ENCODE measurements at regions not wholly inside any gene's neighbourhood (a gene's known extent, or its start where the extent isn't known, plus 50 kb on each side); places are given as distances from the start of the nearest gene placed in this dataset.

- H3K4me3 ChIP-seq (ENCODE audit: low read depth, low read length): no peak overlapping the region
- no peak for DNase-seq
- no peaks in the 10 kb centered on the region for H3K27me3 ChIP-seq (ENCODE audit: insufficient read depth, low read length)
- H3K9me3 ChIP-seq (ENCODE audit: insufficient read depth, low read depth, low read length): peaks cover 17% of the 10 kb centered on the region
- WGBS (ENCODE audit: extremely low coverage, insufficient coverage, insufficient read length): no CpG with 5 or more reads among the region's 6 CpGs
- no peak overlapping the region for H3K18ac ChIP-seq (ENCODE audit: low read length)
- no peak overlapping the region for H3K9ac ChIP-seq (ENCODE audit: low read length)
- no peak overlapping the region for H2BK120ac ChIP-seq (ENCODE audit: insufficient read depth, low read length, poor library complexity)
- H3K79me2 ChIP-seq (ENCODE audit: control insufficient read depth, insufficient read depth, low read length, poor library complexity): no peaks in the 10 kb centered on the region
- no peak overlapping the region for H3K4me2 ChIP-seq (ENCODE audit: low read length)
- no peak overlapping the region for H2BK5ac ChIP-seq (ENCODE audit: low read depth, low read length, poor library complexity)
- no peak overlapping the region for H4K8ac ChIP-seq (ENCODE audit: low read depth, low read length)
- no peak overlapping the region for H3K23ac ChIP-seq (ENCODE audit: low read length)
- no peak overlapping the region for H3K27ac ChIP-seq (ENCODE audit: low read depth, low read length)
- H2AFZ ChIP-seq (ENCODE audit: insufficient read depth, low read length, poor library complexity): no peak overlapping the region
- H3K4me1 ChIP-seq (ENCODE audit: control insufficient read depth in 1 of 2, insufficient read depth in 2 of 2, low read length in 2 of 2): no peaks in the 10 kb centered on the region
- H3K14ac ChIP-seq (ENCODE audit: low read length): no peak overlapping the region
- H2AK5ac ChIP-seq (ENCODE audit: low read length): no peak overlapping the region
- no peak overlapping the region for H3K4ac ChIP-seq (ENCODE audit: low read depth, low read length)
- no peak overlapping the region for H4K91ac ChIP-seq (ENCODE audit: low read depth, low read length)
- no peak overlapping the region for H4K12ac ChIP-seq (ENCODE audit: low read depth, low read length)
- H3K79me1 ChIP-seq (ENCODE audit: low read length): no peaks in the 10 kb centered on the region
- no peaks in the 10 kb centered on the region for H3K36me3 ChIP-seq (ENCODE audit: control insufficient read depth in 1 of 2, insufficient read depth in 2 of 2, low read length in 2 of 2)
- H2BK12ac ChIP-seq (ENCODE audit: low read length): no peak overlapping the region
These were observed 103.3 kb upstream of the EPHA5 start for GRCh38 chr4:65773636-65774035.

- no peak overlapping the region for H3K4me3 ChIP-seq (ENCODE audit: low read depth, low read length)
- H3K9ac ChIP-seq (ENCODE audit: low read length): no peak overlapping the region
- no peaks in the 10 kb centered on the region for H3K79me1 ChIP-seq (ENCODE audit: low read length)
- no peak overlapping the region for H3K27ac ChIP-seq (ENCODE audit: low read depth, low read length)
- no peak overlapping the region for H3K14ac ChIP-seq (ENCODE audit: low read length)
- H3K4me1 ChIP-seq (ENCODE audit: control insufficient read depth in 1 of 2, insufficient read depth in 2 of 2, low read length in 2 of 2): no peaks in the 10 kb centered on the region
- H4K12ac ChIP-seq (ENCODE audit: low read depth, low read length): no peak overlapping the region
- H3K4me2 ChIP-seq (ENCODE audit: low read length): no peak overlapping the region
- no peaks in the 10 kb centered on the region for H3K36me3 ChIP-seq (ENCODE audit: control insufficient read depth in 1 of 2, insufficient read depth in 2 of 2, low read length in 2 of 2)
- H2AFZ ChIP-seq (ENCODE audit: insufficient read depth, low read length, poor library complexity): no peak overlapping the region
- no CpG with 5 or more reads among the region's 2 CpGs for WGBS (ENCODE audit: extremely low coverage, insufficient coverage, insufficient read length)
- H4K8ac ChIP-seq (ENCODE audit: low read depth, low read length): no peak overlapping the region
- no peak overlapping the region for H4K91ac ChIP-seq (ENCODE audit: low read depth, low read length)
- no peak overlapping the region for H2BK5ac ChIP-seq (ENCODE audit: low read depth, low read length, poor library complexity)
- no peaks in the 10 kb centered on the region for H3K79me2 ChIP-seq (ENCODE audit: control insufficient read depth, insufficient read depth, low read length, poor library complexity)
- H2AK5ac ChIP-seq (ENCODE audit: low read length): no peak overlapping the region
- no peak overlapping the region for H2BK120ac ChIP-seq (ENCODE audit: insufficient read depth, low read length, poor library complexity)
- no peaks in the 10 kb centered on the region for H3K9me3 ChIP-seq (ENCODE audit: insufficient read depth, low read depth, low read length)
- H3K18ac ChIP-seq (ENCODE audit: low read length): no peak overlapping the region
- H3K27me3 ChIP-seq (ENCODE audit: insufficient read depth, low read length): no peaks in the 10 kb centered on the region
- DNase-seq: no peak
- H3K23ac ChIP-seq (ENCODE audit: low read length): no peak overlapping the region
- no peak overlapping the region for H3K4ac ChIP-seq (ENCODE audit: low read depth, low read length)
- no peak overlapping the region for H2BK12ac ChIP-seq (ENCODE audit: low read length)
These were observed 77.1 kb upstream of the EPHA5 start for GRCh38 chr4:65747386-65747785.

GRCh38 chr4:65738134-65738533 lies 67.8 kb upstream of the EPHA5 start:
- no peak overlapping the region for H3K9ac ChIP-seq (ENCODE audit: low read length)
- no peaks in the 10 kb centered on the region for H3K27me3 ChIP-seq (ENCODE audit: insufficient read depth, low read length)
- H3K79me1 ChIP-seq (ENCODE audit: low read length): no peaks in the 10 kb centered on the region
- DNase-seq: no peak
- H3K79me2 ChIP-seq (ENCODE audit: control insufficient read depth, insufficient read depth, low read length, poor library complexity): no peaks in the 10 kb centered on the region
- H3K23ac ChIP-seq (ENCODE audit: low read length): no peak overlapping the region
- no peak overlapping the region for H4K91ac ChIP-seq (ENCODE audit: low read depth, low read length)
- no peak overlapping the region for H3K27ac ChIP-seq (ENCODE audit: low read depth, low read length)
- H2BK12ac ChIP-seq (ENCODE audit: low read length): no peak overlapping the region
- H3K4me3 ChIP-seq (ENCODE audit: low read depth, low read length): no peak overlapping the region
- no peak overlapping the region for H2AFZ ChIP-seq (ENCODE audit: insufficient read depth, low read length, poor library complexity)
- H2BK120ac ChIP-seq (ENCODE audit: insufficient read depth, low read length, poor library complexity): no peak overlapping the region
- no peak overlapping the region for H3K14ac ChIP-seq (ENCODE audit: low read length)
- H3K36me3 ChIP-seq (ENCODE audit: control insufficient read depth in 1 of 2, insufficient read depth in 2 of 2, low read length in 2 of 2): no peaks in the 10 kb centered on the region
- no CpG with 5 or more reads among the region's 2 CpGs for WGBS (ENCODE audit: extremely low coverage, insufficient coverage, insufficient read length)
- H4K12ac ChIP-seq (ENCODE audit: low read depth, low read length): no peak overlapping the region
- no peak overlapping the region for H4K8ac ChIP-seq (ENCODE audit: low read depth, low read length)
- no peak overlapping the region for H3K4me2 ChIP-seq (ENCODE audit: low read length)
- H2BK5ac ChIP-seq (ENCODE audit: low read depth, low read length, poor library complexity): no peak overlapping the region
- H3K18ac ChIP-seq (ENCODE audit: low read length): no peak overlapping the region
- no peaks in the 10 kb centered on the region for H3K4me1 ChIP-seq (ENCODE audit: control insufficient read depth in 1 of 2, insufficient read depth in 2 of 2, low read length in 2 of 2)
- no peak overlapping the region for H3K4ac ChIP-seq (ENCODE audit: low read depth, low read length)
- no peaks in the 10 kb centered on the region for H3K9me3 ChIP-seq (ENCODE audit: insufficient read depth, low read depth, low read length)
- no peak overlapping the region for H2AK5ac ChIP-seq (ENCODE audit: low read length)

GRCh38 chr4:65737672-65738071 lies 67.4 kb upstream of the EPHA5 start:
- H2BK12ac ChIP-seq (ENCODE audit: low read length): no peak overlapping the region
- no peak overlapping the region for H2AFZ ChIP-seq (ENCODE audit: insufficient read depth, low read length, poor library complexity)
- no peak overlapping the region for H3K14ac ChIP-seq (ENCODE audit: low read length)
- H3K27ac ChIP-seq (ENCODE audit: low read depth, low read length): no peak overlapping the region
- H3K9me3 ChIP-seq (ENCODE audit: insufficient read depth, low read depth, low read length): no peaks in the 10 kb centered on the region
- no peak overlapping the region for H3K4me2 ChIP-seq (ENCODE audit: low read length)
- no peak overlapping the region for H4K91ac ChIP-seq (ENCODE audit: low read depth, low read length)
- H4K8ac ChIP-seq (ENCODE audit: low read depth, low read length): no peak overlapping the region
- H3K4ac ChIP-seq (ENCODE audit: low read depth, low read length): no peak overlapping the region
- H3K36me3 ChIP-seq (ENCODE audit: control insufficient read depth in 1 of 2, insufficient read depth in 2 of 2, low read length in 2 of 2): no peaks in the 10 kb centered on the region
- no peak overlapping the region for H3K9ac ChIP-seq (ENCODE audit: low read length)
- DNase-seq: no peak
- H2BK5ac ChIP-seq (ENCODE audit: low read depth, low read length, poor library complexity): no peak overlapping the region
- no peaks in the 10 kb centered on the region for H3K79me1 ChIP-seq (ENCODE audit: low read length)
- H2BK120ac ChIP-seq (ENCODE audit: insufficient read depth, low read length, poor library complexity): no peak overlapping the region
- no peak overlapping the region for H3K4me3 ChIP-seq (ENCODE audit: low read depth, low read length)
- H3K18ac ChIP-seq (ENCODE audit: low read length): no peak overlapping the region
- no peak overlapping the region for H2AK5ac ChIP-seq (ENCODE audit: low read length)
- no CpG with 5 or more reads among the region's 4 CpGs for WGBS (ENCODE audit: extremely low coverage, insufficient coverage, insufficient read length)
- H3K27me3 ChIP-seq (ENCODE audit: insufficient read depth, low read length): no peaks in the 10 kb centered on the region
- no peaks in the 10 kb centered on the region for H3K79me2 ChIP-seq (ENCODE audit: control insufficient read depth, insufficient read depth, low read length, poor library complexity)
- H4K12ac ChIP-seq (ENCODE audit: low read depth, low read length): no peak overlapping the region
- no peak overlapping the region for H3K23ac ChIP-seq (ENCODE audit: low read length)
- H3K4me1 ChIP-seq (ENCODE audit: control insufficient read depth in 1 of 2, insufficient read depth in 2 of 2, low read length in 2 of 2): no peaks in the 10 kb centered on the region
